DMS114 treated with DMSO at 0.1 percent for 48 hours (cell line): ENCODE measurements at regions not wholly inside any gene's neighbourhood (a gene's known extent, or its start where the extent isn't known, plus 50 kb on each side); places are given as distances from the start of the nearest gene placed in this dataset.

ENCODE experiments used
- DNase-seq: peaks from one replicate; lab custom pipeline; 2025; ENCODE audit not compliant: unreplicated experiment; lab: John Stamatoyannopoulos, UW

- no peak for DNase-seq
Observed at GRCh38 chr6:113626475-113626874, 230.7 kb upstream of the MARCKS start.

DNA sequence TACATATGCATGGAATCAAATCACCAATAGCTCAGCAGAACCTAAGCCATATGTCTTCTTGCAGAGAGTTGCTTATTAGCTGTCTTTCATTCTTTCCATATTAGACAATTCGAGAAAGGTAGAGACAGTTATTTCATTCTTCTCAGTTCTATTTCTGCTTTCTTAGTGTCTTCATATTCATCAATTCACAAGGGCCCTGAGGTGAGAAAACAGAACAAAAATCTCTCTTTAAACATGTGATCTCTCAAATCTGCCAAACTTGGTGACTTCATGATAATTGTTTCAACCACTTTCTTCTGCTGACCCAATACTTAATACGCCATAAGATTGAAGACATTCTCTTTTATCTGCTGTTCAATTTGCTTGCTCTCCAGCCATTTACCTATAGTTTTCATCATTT lies 229.7 kb upstream of the MARCKS start:
- no peak for DNase-seq

GRCh38 chr6:113629256-113629655 lies 227.9 kb upstream of the MARCKS start:
- no peak for DNase-seq

DNA sequence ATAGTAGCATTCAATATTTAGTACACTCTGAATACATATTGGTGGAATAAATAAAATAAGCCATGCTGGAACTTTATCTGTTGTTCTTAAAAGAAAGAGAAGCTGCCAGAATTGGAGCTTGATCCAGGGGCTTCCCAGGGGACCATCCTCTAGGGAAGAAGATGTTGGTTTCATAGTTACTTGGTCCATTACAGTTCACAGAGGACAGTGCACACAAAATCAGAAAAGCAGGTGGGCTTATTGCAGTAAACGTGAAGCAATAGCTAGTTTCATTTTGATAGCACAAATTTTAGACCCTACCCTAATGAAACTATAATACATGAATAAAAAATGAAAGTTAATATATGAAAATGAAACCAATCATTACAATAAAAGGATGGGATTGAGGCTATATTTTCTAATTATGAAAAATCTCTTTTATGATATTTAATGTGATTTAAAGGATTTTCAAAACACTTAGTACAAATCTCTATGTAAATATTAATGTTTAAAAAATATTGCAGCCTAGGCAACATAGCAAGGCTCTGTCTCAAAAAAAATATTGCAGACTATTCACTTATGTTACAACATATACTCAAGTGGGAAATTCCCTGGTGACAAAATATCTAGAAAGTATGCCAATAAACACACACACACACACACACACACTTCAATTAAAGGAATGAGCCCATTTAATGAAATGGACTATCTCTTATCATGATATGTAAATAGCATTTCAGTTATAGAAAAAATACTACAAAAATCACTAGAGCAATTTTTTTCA lies 227.0 kb upstream of the MARCKS start:
- no peak for DNase-seq

DNA sequence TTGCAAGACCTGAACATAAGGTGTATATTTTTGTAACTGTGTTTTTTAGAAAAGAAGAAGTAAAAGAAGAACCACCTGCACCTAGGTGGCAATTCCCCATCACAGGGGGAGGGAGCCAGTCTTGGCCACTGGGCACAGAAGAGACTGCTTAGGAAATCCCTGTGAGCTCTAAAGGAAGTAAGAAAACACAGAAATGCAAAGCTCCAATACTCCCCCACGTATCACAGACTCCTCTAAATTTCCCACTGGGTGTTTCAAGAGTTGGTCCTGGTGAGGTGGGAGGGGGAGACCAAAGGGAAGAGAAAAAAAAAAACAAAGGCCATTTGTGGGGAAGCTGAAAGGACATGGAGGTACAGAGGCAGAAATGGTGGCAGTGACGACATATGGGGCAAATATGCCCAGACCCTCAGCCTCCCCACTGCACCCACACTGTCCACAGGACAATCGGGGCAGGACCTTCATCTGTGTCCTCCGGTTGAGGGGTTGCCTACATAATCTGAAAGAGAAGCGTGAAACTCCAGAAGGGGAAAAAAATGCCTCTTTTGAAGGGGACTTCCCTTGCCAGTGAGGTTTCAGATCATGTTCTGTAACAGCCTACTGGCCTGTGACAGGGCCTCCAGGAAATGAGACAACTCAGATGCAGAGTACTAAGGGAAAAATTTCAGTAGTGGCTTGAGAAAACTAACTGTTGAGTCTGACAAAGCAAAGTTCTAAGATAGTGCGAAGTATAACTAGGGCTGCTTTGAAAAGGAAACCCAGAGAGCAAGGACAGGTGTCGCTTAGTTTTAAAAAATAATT lies 226.2 kb upstream of the MARCKS start:
- no peak for DNase-seq

DNA sequence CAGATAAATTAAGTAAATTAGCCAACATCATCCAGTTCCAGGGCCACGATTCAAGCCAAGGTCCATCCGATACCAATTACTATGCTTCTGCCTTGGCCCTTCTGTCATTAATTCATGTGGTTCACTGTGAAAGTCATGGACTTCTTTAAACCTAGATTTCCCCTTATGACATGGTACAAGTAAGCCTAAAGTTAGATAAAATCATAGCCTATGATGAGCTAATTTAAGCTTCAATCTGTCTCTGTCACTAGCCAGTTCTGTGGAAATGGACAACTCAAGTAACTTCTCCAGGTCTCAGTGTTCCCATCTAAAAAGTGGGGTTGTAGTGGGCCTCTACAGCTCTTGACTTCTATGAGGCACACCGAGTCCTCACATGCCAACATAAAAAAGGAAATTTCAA lies 225.5 kb upstream of the MARCKS start:
- DNase-seq, result no peak

- DNase-seq, result no peak
Observed at GRCh38 chr6:113632220-113632864, 224.8 kb upstream of the MARCKS start.

GRCh38 chr6:113633638-113634037 lies 223.5 kb upstream of the MARCKS start:
- DNase-seq, result no peak

DNA sequence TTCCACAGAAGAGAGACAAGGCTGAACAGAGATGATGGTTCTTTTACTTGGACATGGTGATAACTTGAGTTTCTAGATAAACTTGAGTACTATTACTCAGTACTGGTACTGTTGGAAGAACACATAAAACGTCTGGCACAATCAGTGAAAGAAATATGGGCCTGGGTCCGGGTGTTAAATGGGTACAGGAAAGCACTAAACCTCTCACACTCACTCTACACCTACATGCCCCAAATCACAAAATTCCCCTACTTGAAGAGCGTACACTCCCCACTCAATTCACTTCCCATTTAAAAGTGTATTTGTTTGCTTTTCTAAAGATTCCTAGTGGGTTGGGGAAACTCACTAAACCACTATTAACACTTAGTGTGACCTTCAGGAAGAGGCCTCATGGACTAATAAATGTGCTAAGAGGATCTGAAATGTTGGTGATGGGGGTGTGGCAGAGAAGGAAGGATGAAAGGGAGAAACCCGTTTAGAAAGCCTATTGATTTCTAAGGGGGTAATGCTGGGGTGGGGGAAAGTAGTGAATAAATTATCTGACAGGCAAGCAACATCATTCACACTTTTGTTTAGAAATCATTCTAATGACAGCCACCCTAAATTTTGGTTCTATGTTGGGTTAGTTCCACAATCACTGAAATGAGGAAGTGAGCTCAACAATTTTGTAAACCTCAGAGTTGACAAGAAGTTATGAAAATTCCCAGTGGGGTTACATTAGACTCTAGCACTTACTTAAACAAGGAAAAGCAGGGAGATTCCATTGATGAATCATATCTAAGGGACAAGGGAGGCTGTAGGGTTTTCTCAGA lies 222.6 kb upstream of the MARCKS start:
- no peak for DNase-seq

- DNase-seq, result no peak
Observed at GRCh38 chr6:113635222-113635986, 221.7 kb upstream of the MARCKS start.

- DNase-seq, result no peak
Observed at GRCh38 chr6:113636357-113636824, 220.8 kb upstream of the MARCKS start.

DNA sequence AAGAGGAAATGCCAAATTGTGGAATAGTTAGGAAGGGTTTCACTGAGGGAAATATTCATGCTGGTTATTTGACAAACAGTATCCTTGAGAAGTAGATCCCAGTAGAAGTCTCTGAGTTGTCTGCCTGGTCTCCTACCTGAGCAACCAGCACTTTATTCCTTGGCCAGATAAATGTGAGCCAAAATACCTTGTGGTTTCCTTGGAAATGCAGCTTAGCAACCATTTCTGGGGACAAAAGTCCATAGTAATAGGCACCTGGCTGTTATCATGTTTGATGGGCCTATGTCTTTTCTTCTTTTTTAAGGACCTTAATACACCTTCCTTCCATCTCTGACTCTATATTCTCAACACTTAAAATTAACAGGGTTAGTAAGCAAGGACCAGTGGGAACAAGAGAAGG lies 217.1 kb upstream of the MARCKS start:
- DNase-seq, result no peak

DNA sequence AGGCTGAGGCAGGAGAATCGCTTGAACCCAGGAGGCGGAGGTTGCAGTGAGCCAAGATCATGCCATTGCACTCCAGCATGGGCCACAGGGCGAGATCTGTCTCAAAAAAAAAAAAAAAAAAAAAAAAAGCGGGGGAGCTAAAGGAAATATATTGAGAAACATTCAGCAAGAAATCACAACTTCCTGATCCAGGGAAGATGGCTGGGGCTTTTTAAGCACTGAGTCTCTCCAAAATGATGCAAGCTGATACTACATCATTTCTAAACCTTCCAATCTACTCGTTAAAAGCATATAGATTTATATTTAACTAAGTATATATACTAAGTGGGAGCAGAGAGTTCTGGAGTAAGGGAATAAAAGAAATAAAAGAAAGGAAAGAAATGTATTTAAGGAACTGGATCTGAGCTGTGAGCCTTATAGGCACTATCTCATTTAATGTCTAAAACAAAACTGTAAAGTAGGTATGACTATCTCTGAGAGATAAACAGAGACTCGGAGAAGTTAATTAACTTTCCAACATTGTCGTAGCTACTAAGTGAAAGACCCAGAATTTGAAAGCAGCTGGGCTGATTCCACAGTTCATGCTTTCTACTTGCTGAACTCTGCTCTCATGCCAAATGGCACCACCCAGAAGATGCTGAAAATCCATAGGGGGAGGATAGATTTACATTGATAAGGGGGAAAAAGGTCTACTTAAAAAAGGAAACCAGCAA lies 215.0 kb upstream of the MARCKS start:
- no peak for DNase-seq

DNA sequence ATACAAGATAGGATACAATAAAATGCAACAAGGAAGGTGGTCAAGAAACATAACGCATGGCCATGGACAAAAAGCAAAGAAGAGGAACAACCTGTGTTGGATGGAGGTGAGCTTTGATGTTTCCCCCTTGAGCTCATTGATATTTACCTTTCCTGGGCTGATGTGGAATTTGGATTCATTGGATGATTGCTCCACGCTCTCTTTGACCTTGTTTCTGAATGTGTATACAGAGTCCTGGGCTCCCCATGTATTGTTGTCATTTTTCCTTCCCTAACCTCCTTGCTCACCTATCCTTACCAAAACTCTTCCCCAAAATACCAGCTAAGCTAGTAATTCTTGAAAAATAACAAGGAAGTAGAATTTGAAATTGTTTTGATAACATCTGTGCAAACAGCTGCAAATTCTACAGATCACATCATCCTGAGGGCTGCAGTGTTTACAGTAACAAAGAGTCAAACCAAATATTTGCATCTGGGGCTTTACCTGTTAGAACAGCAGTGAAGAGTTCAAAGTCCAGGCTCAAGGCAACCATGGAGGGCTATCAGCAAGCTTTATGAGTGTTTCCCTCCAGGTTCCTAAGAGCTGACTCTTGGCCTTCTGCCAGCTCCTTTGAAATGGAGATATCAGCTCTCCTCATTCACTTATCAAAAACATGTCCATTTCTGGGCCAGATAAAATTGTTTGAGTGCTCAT lies 214.3 kb upstream of the MARCKS start:
- DNase-seq, result no peak

DNA sequence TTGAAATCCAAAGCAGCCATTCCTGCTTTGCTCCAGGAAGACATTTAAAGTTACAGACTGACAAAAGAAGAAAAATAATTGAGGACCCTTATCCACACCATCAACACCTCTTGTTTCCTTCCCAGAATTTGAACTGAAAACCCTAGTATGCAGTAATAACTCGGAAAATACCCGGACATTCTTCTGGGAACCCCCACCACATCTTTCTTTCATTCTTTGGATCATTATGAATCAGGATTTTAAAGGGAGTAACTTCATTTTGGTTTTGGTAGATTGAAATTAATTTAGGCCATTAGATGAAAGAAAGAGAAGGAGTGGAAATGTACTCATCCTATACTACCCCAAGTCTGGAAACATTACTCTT lies 213.8 kb upstream of the MARCKS start:
- DNase-seq, result no peak

GRCh38 chr6:113644861-113645575 lies 212.1 kb upstream of the MARCKS start:
- no peak for DNase-seq

GRCh38 chr6:113645576-113645970 lies 211.6 kb upstream of the MARCKS start:
- no peak for DNase-seq

DNA sequence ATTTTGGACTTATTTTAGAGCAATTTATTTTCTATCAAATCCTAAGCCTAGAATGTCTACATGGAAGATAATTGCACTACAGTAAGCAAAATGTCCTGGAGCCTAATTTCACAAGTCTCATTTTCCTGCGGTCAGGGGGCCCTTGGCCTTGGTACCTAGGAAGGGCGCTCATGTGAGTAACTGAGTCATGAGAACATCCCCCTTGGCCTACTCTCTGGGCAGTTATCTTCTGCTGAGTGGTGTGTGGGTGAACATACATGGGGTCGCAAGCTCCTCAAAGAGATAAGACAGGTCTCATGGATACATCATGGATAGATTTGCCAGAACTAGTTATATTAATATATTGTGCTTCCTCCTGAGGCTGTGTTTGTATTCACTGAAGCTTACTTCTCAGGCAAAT lies 211.2 kb upstream of the MARCKS start:
- DNase-seq, result no peak

- no peak for DNase-seq
Observed at GRCh38 chr6:113646701-113647100, 210.4 kb upstream of the MARCKS start.
